ENCODE measurements at regions not wholly inside any gene's neighbourhood (a gene's known extent, or its start where the extent isn't known, plus 50 kb on each side); places are given as distances from the start of the nearest gene placed in this dataset.

- DNase-seq (ENCODE audit: low spot score in 2 of 2) (no peak), ATAC-seq (no peak)
- H3K36me3 Mint-ChIP-seq, result no peaks in the 10 kb centered on the region
- H3K27ac Mint-ChIP-seq, result no peak overlapping the region
- no peaks in the 10 kb centered on the region for H3K9me3 Mint-ChIP-seq
These were observed 98.9 kb upstream of the PIAS1 start for GRCh38 chr15:67955252-67955651.

- Mint-ChIP-seq H3K27ac (no peak overlapping the region), H3K36me3 (no peaks in the 10 kb centered on the region), H3K9me3 (no peaks in the 10 kb centered on the region)
- DNase-seq (ENCODE audit: low spot score in 2 of 2), result no peak
- no peak for ATAC-seq
These were observed 96.5 kb upstream of the PIAS1 start for GRCh38 chr15:67957435-67958132.

GRCh38 chr15:67967871-67968431 is 86.2 kb upstream of the PIAS1 start:
- H3K27ac Mint-ChIP-seq, result no peak overlapping the region
- ATAC-seq (no peak), DNase-seq (ENCODE audit: low spot score in 2 of 2) (no peak)
- no peaks in the 10 kb centered on the region for H3K36me3 Mint-ChIP-seq
- H3K9me3 Mint-ChIP-seq, result no peaks in the 10 kb centered on the region

- Mint-ChIP-seq H3K36me3 (no peaks in the 10 kb centered on the region), H3K27ac (no peak overlapping the region), H3K9me3 (no peaks in the 10 kb centered on the region)
- no peak for ATAC-seq
- no peak for DNase-seq (ENCODE audit: low spot score in 2 of 2)
These were observed 85.6 kb upstream of the PIAS1 start for GRCh38 chr15:67968564-67968963.

- Mint-ChIP-seq H3K9me3 (no peaks in the 10 kb centered on the region), H3K36me3 (no peaks in the 10 kb centered on the region), H3K27ac (no peak overlapping the region)
- no peak for ATAC-seq
- DNase-seq (ENCODE audit: low spot score in 2 of 2), result no peak
These were observed 85.1 kb upstream of the PIAS1 start for GRCh38 chr15:67968966-67969365.

GRCh38 chr15:67969892-67970291 is 84.2 kb upstream of the PIAS1 start:
- H3K36me3 Mint-ChIP-seq, result no peaks in the 10 kb centered on the region
- H3K9me3 Mint-ChIP-seq, result no peaks in the 10 kb centered on the region

GRCh38 chr15:67972377-67972776 is 81.7 kb upstream of the PIAS1 start:
- Mint-ChIP-seq H3K36me3 (peaks cover 0 to 5% of the 10 kb centered on the region in 2 donors), H3K27ac (no peak overlapping the region), H3K9me3 (peaks cover 0 to 3% of the 10 kb centered on the region in 2 donors)
- no peak for DNase-seq (ENCODE audit: low spot score in 2 of 2)
- ATAC-seq, result no peak

More at GRCh38 chr15:67969892-67970291, 84.2 kb upstream of the PIAS1 start:
- H3K27ac Mint-ChIP-seq, result no peak overlapping the region
- ATAC-seq (no peak), DNase-seq (ENCODE audit: low spot score in 2 of 2) (no peak)

GRCh38 chr15:67973846-67974245 is 80.3 kb upstream of the PIAS1 start:
- H3K27ac Mint-ChIP-seq, result no peak overlapping the region
- H3K36me3 Mint-ChIP-seq, result peaks cover 0 to 5% of the 10 kb centered on the region in 2 donors
- peaks cover 0 to 3% of the 10 kb centered on the region in 2 donors for H3K9me3 Mint-ChIP-seq
- DNase-seq (ENCODE audit: low spot score in 2 of 2), result no peak
- ATAC-seq, result no peak

- no peak for ATAC-seq
- peaks cover 0 to 3% of the 10 kb centered on the region in 2 donors for H3K9me3 Mint-ChIP-seq
- H3K27ac Mint-ChIP-seq, result no peak overlapping the region
- DNase-seq (ENCODE audit: low spot score in 2 of 2), result no peak
- H3K36me3 Mint-ChIP-seq, result peaks cover 0 to 5% of the 10 kb centered on the region in 2 donors
These were observed 77.5 kb upstream of the PIAS1 start for GRCh38 chr15:67976506-67977073.

- H3K36me3 Mint-ChIP-seq, result peaks cover 0 to 5% of the 10 kb centered on the region in 2 donors
- H3K27ac Mint-ChIP-seq, result no peak overlapping the region
- no peak for DNase-seq (ENCODE audit: low spot score in 2 of 2)
- peaks cover 0 to 3% of the 10 kb centered on the region in 2 donors for H3K9me3 Mint-ChIP-seq
- no peak for ATAC-seq
These were observed 76.6 kb upstream of the PIAS1 start for GRCh38 chr15:67977414-67978089.

- no peak for ATAC-seq
- no peak for DNase-seq (ENCODE audit: low spot score in 2 of 2)
- no peak overlapping the region for H3K27ac Mint-ChIP-seq
- H3K9me3 Mint-ChIP-seq, result peaks cover 0 to 3% of the 10 kb centered on the region in 2 donors
- H3K36me3 Mint-ChIP-seq, result peaks cover 0 to 5% of the 10 kb centered on the region in 2 donors
These were observed 74.8 kb upstream of the PIAS1 start for GRCh38 chr15:67979281-67979680.

- DNase-seq (ENCODE audit: low spot score in 2 of 2) (no peak), ATAC-seq (no peak)
- H3K36me3 Mint-ChIP-seq, result peaks cover 0 to 5% of the 10 kb centered on the region in 2 donors
- H3K9me3 Mint-ChIP-seq, result peaks cover 0 to 3% of the 10 kb centered on the region in 2 donors
- no peak overlapping the region for H3K27ac Mint-ChIP-seq
These were observed 73.9 kb upstream of the PIAS1 start for GRCh38 chr15:67980171-67980570.

GRCh38 chr15:67980773-67981685 is 73.1 kb upstream of the PIAS1 start:
- Mint-ChIP-seq H3K27ac (no peak overlapping the region), H3K36me3 (peaks cover 0 to 3% of the 10 kb centered on the region in 2 donors), H3K9me3 (peaks cover 0 to 2% of the 10 kb centered on the region in 2 donors)
- DNase-seq (ENCODE audit: low spot score in 2 of 2) (no peak), ATAC-seq (no peak)

- H3K36me3 Mint-ChIP-seq, result no peaks in the 10 kb centered on the region
- DNase-seq (ENCODE audit: low spot score in 2 of 2) (no peak), ATAC-seq (no peak)
- no peaks in the 10 kb centered on the region for H3K9me3 Mint-ChIP-seq
- H3K27ac Mint-ChIP-seq, result no peak overlapping the region
These were observed 72.3 kb upstream of the PIAS1 start for GRCh38 chr15:67981848-67982247.

GRCh38 chr15:67991706-67992105 is 62.4 kb upstream of the PIAS1 start:
- no peak overlapping the region for H3K27ac Mint-ChIP-seq
- no peaks in the 10 kb centered on the region for H3K36me3 Mint-ChIP-seq
- ATAC-seq, result no peak
- H3K9me3 Mint-ChIP-seq, result no peaks in the 10 kb centered on the region
- DNase-seq (ENCODE audit: low spot score in 2 of 2), result no peak

- no peak for ATAC-seq
- H3K36me3 Mint-ChIP-seq, result no peaks in the 10 kb centered on the region
- H3K9me3 Mint-ChIP-seq, result no peaks in the 10 kb centered on the region
- no peak overlapping the region for H3K27ac Mint-ChIP-seq
- DNase-seq (ENCODE audit: low spot score in 2 of 2), result no peak
These were observed 61.7 kb upstream of the PIAS1 start for GRCh38 chr15:67992411-67992810.
